ENCODE measurements at regions not wholly inside any gene's neighbourhood (a gene's known extent, or its start where the extent isn't known, plus 50 kb on each side); places are given as distances from the start of the nearest gene placed in this dataset.

- TF ChIP-seq CTCF (IDR thresholded peaks at IDR 0.05; ENCODE audit: low read depth, low read length, poor library complexity, severe bottlenecking): no peak
- TF ChIP-seq EZH2phosphoT487 (IDR thresholded peaks at IDR 0.05; ENCODE audit: borderline replicate concordance, low read length): no peak
Observed at GRCh38 chr5:143559586-143560109, 156.2 kb upstream of the NR3C1 start.

All from DOHH2 (cell line).